IMR-90 (cell line): ENCODE measurements at regions not wholly inside any gene's neighbourhood (a gene's known extent, or its start where the extent isn't known, plus 50 kb on each side); places are given as distances from the start of the nearest gene placed in this dataset.

ENCODE experiments used
- ATAC-seq: fragments of 200-7000 bp; cut with Tn5 transposase; 2 replicates; pipeline ENCODE4 v1.9.1; 2020; ENCODE audit warnings: low read depth, mild to moderate bottlenecking, moderate library complexity
- BruUV-seq: library from RNA; stranded (reverse); fragments of 400-500 nt; replicated peaks from 2 replicates; lab custom pipeline; 2021; lab: Mats Ljungman, UMichigan
- CTCF ChIA-PET: fragments of 300-600 bp; formaldehyde crosslinking; extraction: SDS; loops from one replicate; lab custom pipeline; 2021; ENCODE audit warnings: antibody characterized with exemption; lab: Yijun Ruan, JAX
- POLR2A ChIA-PET: fragments of 300-600 bp; sonication (Branson Sonifier 250); formaldehyde crosslinking; loops from one replicate; lab custom pipeline; 2022; ENCODE audit warnings: antibody characterized with exemption; ENCODE audit not compliant: unreplicated experiment; lab: Charles Lee
- DNase-seq: peaks from one replicate; pipeline ENCODE4 v3.0.0; 2013
- H2AFZ ChIP-seq: replicated peaks from 2 replicates; pipeline ENCODE3; 2013; ENCODE audit warnings: low read length, mild to moderate bottlenecking; ENCODE audit not compliant: poor library complexity
- H2AK5ac ChIP-seq: 2 replicates; pipeline ENCODE4 v1.6.1; 2013; ENCODE audit warnings: low read depth, low read length, inconsistent platforms
- H2AK9ac ChIP-seq: replicated peaks from 2 replicates; pipeline ENCODE3; 2013; ENCODE audit warnings: mild to moderate bottlenecking, low read depth, low read length, moderate library complexity; ENCODE audit not compliant: poor library complexity
- H2BK120ac ChIP-seq: 2 replicates; pipeline ENCODE4 v1.6.1; 2013; ENCODE audit warnings: low read depth, low read length, inconsistent platforms
- H2BK15ac ChIP-seq: 3 replicates; pipeline ENCODE4 v1.6.1; 2013; ENCODE audit warnings: low read depth, low read length, inconsistent platforms
- H2BK20ac ChIP-seq: 2 replicates; pipeline ENCODE4 v1.6.1; 2013; ENCODE audit warnings: low read depth, mild to moderate bottlenecking, inconsistent platforms, low read length, moderate library complexity
- H2BK5ac ChIP-seq: 2 replicates; pipeline ENCODE4 v1.6.1; 2013; ENCODE audit warnings: mild to moderate bottlenecking, low read depth, low read length, inconsistent platforms; ENCODE audit not compliant: poor library complexity, severe bottlenecking
- H3K14ac ChIP-seq: replicated peaks from 2 replicates; pipeline ENCODE4 v1.6.1; 2013; ENCODE audit warnings: low read depth, low read length, inconsistent platforms
- H3K18ac ChIP-seq: 2 replicates; pipeline ENCODE4 v1.6.1; 2013; ENCODE audit warnings: low read depth, low read length, control low read depth
- H3K23ac ChIP-seq: 2 replicates; pipeline ENCODE4 v1.6.1; 2013; ENCODE audit warnings: low read depth, low read length, inconsistent platforms
- H3K27ac ChIP-seq: 2 replicates; pipeline ENCODE4 v1.5.1; 2013; ENCODE audit warnings: mild to moderate bottlenecking, control low read depth, low read length; ENCODE audit not compliant: insufficient read depth
- H3K27me3 ChIP-seq: 2 replicates; pipeline ENCODE4 v1.6.1; 2013; ENCODE audit warnings: low read length; ENCODE audit not compliant: control insufficient read depth, insufficient read depth
- H3K36me3 ChIP-seq: 2 replicates; pipeline ENCODE4 v1.6.1; 2013; ENCODE audit warnings: low read length, mixed read lengths; ENCODE audit not compliant: control insufficient read depth, insufficient read depth
- H3K4ac ChIP-seq: 2 replicates; pipeline ENCODE4 v1.6.1; 2013; ENCODE audit warnings: low read depth, low read length, inconsistent platforms
- H3K4me1 ChIP-seq: 2 replicates; pipeline ENCODE4 v1.6.1; 2013; ENCODE audit warnings: low read length, mixed read lengths; ENCODE audit not compliant: control insufficient read depth, insufficient read depth
- H3K4me2 ChIP-seq: 2 replicates; pipeline ENCODE4 v1.6.1; 2013; ENCODE audit warnings: low read depth, mild to moderate bottlenecking, control low read depth, low read length, moderate library complexity
- H3K4me3 ChIP-seq: 2 replicates; pipeline ENCODE4 v1.5.1; 2013; ENCODE audit warnings: low read depth, mild to moderate bottlenecking, control low read depth, low read length, moderate library complexity; ENCODE audit not compliant: insufficient read depth
- H3K56ac ChIP-seq: 2 replicates; pipeline ENCODE4 v1.6.1; 2013; ENCODE audit warnings: low read length, inconsistent platforms; ENCODE audit not compliant: insufficient read depth; ENCODE audit errors: extremely low read depth
- H3K79me1 ChIP-seq, 2 experiments: 2 replicates each; pipeline ENCODE4 v1.6.1; 2013; ENCODE audit warnings: low read length in 2 of 2, inconsistent platforms in 1 of 2, low read depth in 1 of 2
- H3K9ac ChIP-seq: 2 replicates; pipeline ENCODE4 v1.6.1; 2013; ENCODE audit warnings: low read depth, low read length, control low read depth
- H3K9me1 ChIP-seq: 2 replicates; pipeline ENCODE4 v1.6.1; 2013; ENCODE audit warnings: low read length, inconsistent platforms; ENCODE audit not compliant: insufficient read depth
- H3K9me3 ChIP-seq: 2 replicates; pipeline ENCODE4 v1.6.1; 2013; ENCODE audit warnings: low read length; ENCODE audit not compliant: control insufficient read depth, insufficient read depth
- H4K20me1 ChIP-seq: 2 replicates; pipeline ENCODE4 v1.6.1; 2013; ENCODE audit warnings: low read length, inconsistent platforms; ENCODE audit not compliant: insufficient read depth
- H4K5ac ChIP-seq: 2 replicates; pipeline ENCODE4 v1.6.1; 2013; ENCODE audit warnings: mild to moderate bottlenecking, low read depth, low read length, control low read depth
- H4K8ac ChIP-seq, 2 experiments: 2 replicates each; pipeline ENCODE4 v1.6.1; 2013; ENCODE audit warnings: low read depth in 2 of 2, low read length in 2 of 2, control low read depth in 1 of 2, inconsistent platforms in 1 of 2
- H4K91ac ChIP-seq: 2 replicates; pipeline ENCODE4 v1.6.1; 2013; ENCODE audit warnings: low read depth, low read length, inconsistent platforms; ENCODE audit not compliant: insufficient read depth
- BHLHE40 ChIP-seq: fragments of 150-350 bp; IDR thresholded peaks from 2 replicates; pipeline ENCODE4 v1.6.1; 2016; ENCODE audit warnings: mild to moderate bottlenecking, low read depth, low read length
- CEBPB ChIP-seq: IDR thresholded peaks from 2 replicates; pipeline ENCODE4 v1.6.1; 2012; ENCODE audit warnings: low read depth, low read length, improper control_type of control experiment
- CHD1 ChIP-seq: IDR thresholded peaks from 2 replicates; pipeline ENCODE4 v1.6.1; 2012; ENCODE audit warnings: low read depth, low read length, improper control_type of control experiment
- FOS ChIP-seq: fragments of 150-350 bp; IDR thresholded peaks from 2 replicates; pipeline ENCODE4 v1.6.1; 2016; ENCODE audit warnings: low read depth, low read length
- MAFK ChIP-seq: IDR thresholded peaks from 2 replicates; pipeline ENCODE4 v1.6.1; 2012; ENCODE audit warnings: low read depth, low read length, improper control_type of control experiment
- MAZ ChIP-seq: IDR thresholded peaks from 2 replicates; pipeline ENCODE4 v1.6.1; 2012; ENCODE audit warnings: low read depth, mild to moderate bottlenecking, low read length, improper control_type of control experiment, moderate library complexity, borderline replicate concordance
- MXI1 ChIP-seq: IDR thresholded peaks from 2 replicates; pipeline ENCODE4 v1.6.1; 2012; ENCODE audit warnings: low read depth, mild to moderate bottlenecking, low read length, moderate library complexity, borderline replicate concordance
- NFE2L2 ChIP-seq: fragments of 150-350 bp; IDR thresholded peaks from 2 replicates; pipeline ENCODE4 v1.6.1; 2016; ENCODE audit warnings: low read depth, mild to moderate bottlenecking, low read length
- RAD21 ChIP-seq: IDR thresholded peaks from 2 replicates; pipeline ENCODE4 v1.6.1; 2012; ENCODE audit warnings: low read length, improper control_type of control experiment
- RCOR1 ChIP-seq: IDR thresholded peaks from 2 replicates; pipeline ENCODE4 v1.6.1; 2012; ENCODE audit warnings: mild to moderate bottlenecking, low read length, improper control_type of control experiment; ENCODE audit not compliant: insufficient replicate concordance
- RFX5 ChIP-seq: IDR thresholded peaks from 2 replicates; pipeline ENCODE4 v1.8.0; 2012; ENCODE audit warnings: low read depth, mild to moderate bottlenecking, low read length, moderate library complexity
- SMC3 ChIP-seq: fragments of 150-350 bp; IDR thresholded peaks from 2 replicates; pipeline ENCODE4 v1.6.1; 2016; ENCODE audit warnings: low read depth, mild to moderate bottlenecking, antibody characterized with exemption, low read length, moderate library complexity
- WGBS, 2 experiments: methylation state at CpG; one replicate each; pipeline versions ENCODE4 v1.1.5 to v1.1.7; 2013; ENCODE audit warnings: missing lambda C conversion rate in 2 of 2; ENCODE audit not compliant: insufficient read length in 1 of 2; ENCODE audit errors: extremely low coverage in 2 of 2; 5-methylcytosine and 5-hydroxymethylcytosine counted together
- dilution Hi-C: fragments of 300-500 bp; cut with HindIII; formaldehyde crosslinking; loops from one replicate; pipeline ENCODE4 v1.14.3; 2018; ENCODE audit warnings: low sequenced_read_pairs; ENCODE audit not compliant: unreplicated experiment
- in situ Hi-C: fragments of 300-500 bp; cut with MboI; formaldehyde crosslinking; loops from 3 replicates; pipeline ENCODE4 v1.14.3; 2019; ENCODE audit warnings: low sequenced_read_pairs, inconsistent platforms, mixed read lengths
- intact Hi-C: fragments of 100-400 bp; cut with micrococcal nuclease; formaldehyde crosslinking; loops from 2 replicates; pipeline ENCODE4 v1.10.0; 2022
- TF ChIP-seq, protein P1 (sequence below): conservative IDR thresholded peaks from 2 replicates; pipeline ENCODE4 v1.5.1; 2012; ENCODE audit warnings: mild to moderate bottlenecking, low read depth, low read length, improper control_type of control experiment
- TF ChIP-seq, protein P2 (sequence below): fragments of 150-350 bp; IDR thresholded peaks from 2 replicates; pipeline ENCODE4 v1.6.1; 2016; ENCODE audit warnings: low read depth, mild to moderate bottlenecking, low read length, moderate library complexity, borderline replicate concordance
- TF ChIP-seq, protein P3 (sequence below): fragments of 150-350 bp; IDR thresholded peaks from 2 replicates; pipeline ENCODE4 v1.6.1; 2017; ENCODE audit warnings: mild to moderate bottlenecking, antibody characterized with exemption, low read length, low read depth

DNA sequence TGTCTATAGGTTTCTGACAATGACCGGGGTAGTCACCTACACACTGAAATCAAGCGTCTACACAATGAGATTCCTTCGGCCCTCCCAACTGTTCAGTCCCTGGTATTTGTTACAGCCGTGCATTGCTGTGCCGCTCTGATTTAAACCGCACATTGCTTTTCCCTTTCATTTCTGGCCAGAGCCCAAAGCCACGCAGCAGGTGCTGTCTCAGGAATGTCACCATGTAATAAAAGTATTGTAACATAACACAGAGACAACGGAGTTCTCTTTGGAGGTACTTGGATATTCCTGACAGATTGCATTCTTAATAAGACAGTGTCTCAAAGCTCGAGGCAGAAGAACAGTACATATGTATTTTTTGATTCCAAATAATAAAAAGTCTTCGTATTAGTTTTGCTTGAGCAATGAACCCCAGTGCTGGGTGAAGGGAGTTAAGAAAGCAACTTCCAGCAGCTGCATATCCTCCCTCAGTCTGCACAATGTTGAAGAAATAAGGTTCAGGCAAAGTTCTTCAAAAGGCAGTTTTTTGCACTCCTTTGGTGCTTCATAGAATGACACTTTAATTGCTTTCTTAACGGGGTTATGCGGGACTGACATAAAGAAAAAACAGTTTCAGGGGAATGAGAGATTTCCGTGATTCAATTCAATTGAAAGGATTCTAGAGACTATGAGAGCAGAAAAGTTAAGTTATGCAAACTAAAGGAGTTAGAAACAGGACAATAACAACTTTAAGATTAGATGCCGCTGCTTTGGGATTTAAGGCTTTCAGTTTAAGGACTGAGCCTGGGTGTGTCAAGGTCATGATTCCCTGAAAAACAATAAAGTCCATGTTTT is 288.7 kb upstream of the FLRT2 start:
- H3K4me2 ChIP-seq: no peak overlapping the region
- TF ChIP-seq RFX5 (no peak), MAFK (no peak), CEBPB (no peak), FOS (no peak), CHD1 (no peak), NFE2L2 (no peak), MXI1 (no peak), MAZ (no peak), SMC3 (no peak), BHLHE40 (no peak), RCOR1 (no peak), RAD21 (no peak)
- TF ChIP-seq, protein P1, sequence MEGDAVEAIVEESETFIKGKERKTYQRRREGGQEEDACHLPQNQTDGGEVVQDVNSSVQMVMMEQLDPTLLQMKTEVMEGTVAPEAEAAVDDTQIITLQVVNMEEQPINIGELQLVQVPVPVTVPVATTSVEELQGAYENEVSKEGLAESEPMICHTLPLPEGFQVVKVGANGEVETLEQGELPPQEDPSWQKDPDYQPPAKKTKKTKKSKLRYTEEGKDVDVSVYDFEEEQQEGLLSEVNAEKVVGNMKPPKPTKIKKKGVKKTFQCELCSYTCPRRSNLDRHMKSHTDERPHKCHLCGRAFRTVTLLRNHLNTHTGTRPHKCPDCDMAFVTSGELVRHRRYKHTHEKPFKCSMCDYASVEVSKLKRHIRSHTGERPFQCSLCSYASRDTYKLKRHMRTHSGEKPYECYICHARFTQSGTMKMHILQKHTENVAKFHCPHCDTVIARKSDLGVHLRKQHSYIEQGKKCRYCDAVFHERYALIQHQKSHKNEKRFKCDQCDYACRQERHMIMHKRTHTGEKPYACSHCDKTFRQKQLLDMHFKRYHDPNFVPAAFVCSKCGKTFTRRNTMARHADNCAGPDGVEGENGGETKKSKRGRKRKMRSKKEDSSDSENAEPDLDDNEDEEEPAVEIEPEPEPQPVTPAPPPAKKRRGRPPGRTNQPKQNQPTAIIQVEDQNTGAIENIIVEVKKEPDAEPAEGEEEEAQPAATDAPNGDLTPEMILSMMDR: no peak
- TF ChIP-seq, protein P2, sequence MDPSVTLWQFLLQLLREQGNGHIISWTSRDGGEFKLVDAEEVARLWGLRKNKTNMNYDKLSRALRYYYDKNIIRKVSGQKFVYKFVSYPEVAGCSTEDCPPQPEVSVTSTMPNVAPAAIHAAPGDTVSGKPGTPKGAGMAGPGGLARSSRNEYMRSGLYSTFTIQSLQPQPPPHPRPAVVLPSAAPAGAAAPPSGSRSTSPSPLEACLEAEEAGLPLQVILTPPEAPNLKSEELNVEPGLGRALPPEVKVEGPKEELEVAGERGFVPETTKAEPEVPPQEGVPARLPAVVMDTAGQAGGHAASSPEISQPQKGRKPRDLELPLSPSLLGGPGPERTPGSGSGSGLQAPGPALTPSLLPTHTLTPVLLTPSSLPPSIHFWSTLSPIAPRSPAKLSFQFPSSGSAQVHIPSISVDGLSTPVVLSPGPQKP: no peak
- TF ChIP-seq, protein P3, sequence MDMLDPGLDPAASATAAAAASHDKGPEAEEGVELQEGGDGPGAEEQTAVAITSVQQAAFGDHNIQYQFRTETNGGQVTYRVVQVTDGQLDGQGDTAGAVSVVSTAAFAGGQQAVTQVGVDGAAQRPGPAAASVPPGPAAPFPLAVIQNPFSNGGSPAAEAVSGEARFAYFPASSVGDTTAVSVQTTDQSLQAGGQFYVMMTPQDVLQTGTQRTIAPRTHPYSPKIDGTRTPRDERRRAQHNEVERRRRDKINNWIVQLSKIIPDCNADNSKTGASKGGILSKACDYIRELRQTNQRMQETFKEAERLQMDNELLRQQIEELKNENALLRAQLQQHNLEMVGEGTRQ: no peak

More for the DNA sequence above, 288.7 kb upstream of the FLRT2 start:
- Histone ChIP-seq H3K4me1 (no peaks in the 10 kb centered on the region), H3K56ac (no peak overlapping the region), H3K79me1 (no peaks in the 10 kb centered on the region), H2AK5ac (no peak overlapping the region), H3K18ac (no peak overlapping the region), H3K9me3 (no peaks in the 10 kb centered on the region), H4K20me1 (no peaks in the 10 kb centered on the region), H3K36me3 (no peaks in the 10 kb centered on the region), H3K9me1 (no peaks in the 10 kb centered on the region), H2BK120ac (no peak overlapping the region), H3K14ac (no peak overlapping the region), H2AK9ac (no peak overlapping the region), H2BK15ac (no peak overlapping the region), H2AFZ (no peak overlapping the region), H3K9ac (no peak overlapping the region), H2BK20ac (no peak overlapping the region), H3K23ac (no peak overlapping the region), H4K5ac (no peak overlapping the region), H3K27ac (no peak overlapping the region), H4K8ac (no peak overlapping the region), H3K4ac (no peak overlapping the region), H3K4me3 (no peak overlapping the region), H2BK5ac (no peak overlapping the region), H3K27me3 (no peaks in the 10 kb centered on the region), H4K91ac (no peak overlapping the region)
- in situ Hi-C loops (no loop called here), intact Hi-C loops (no loop called here), dilution Hi-C loops (no loop called here)
- ChIA-PET CTCF (interaction anchor here (1.1 kb wide), 1 partner anchor 7 kb away, joined by 3 read pairs; no protein-coding TSS in a partner anchor), POLR2A (no interaction called here)
- no peak for DNase-seq
- WGBS, 2 experiments: 90% methylated on average over 5 of the region's 14 CpGs; no CpG with 5 or more reads in 1 of the 2 experiments
- BruUV-seq: no TSS peak
- ATAC-seq: no peak
